Esophagus muscularis mucosa (tissue), 4 donors: ENCODE measurements at regions not wholly inside any gene's neighbourhood (a gene's known extent, or its start where the extent isn't known, plus 50 kb on each side); places are given as distances from the start of the nearest gene placed in this dataset.

ENCODE experiments used
- EP300 ChIP-seq: sonication (generic); formaldehyde crosslinking; IDR thresholded peaks from one replicate; pipeline ENCODE4 v1.6.1; 2017; ENCODE audit warnings: antibody characterized with exemption
- POLR2A ChIP-seq: fragments of 450-650 bp; IDR thresholded peaks from one replicate; pipeline ENCODE4 v1.6.1; 2017; ENCODE audit warnings: antibody characterized with exemption, moderate library complexity, mild to moderate bottlenecking, low read depth
- POLR2AphosphoS5 ChIP-seq, 2 donors: sonication (generic); formaldehyde crosslinking; IDR thresholded peaks; one replicate each; pipeline ENCODE4 v1.6.1; 2017; ENCODE audit warnings: antibody characterized with exemption in 2 of 2
- TF ChIP-seq, protein P1 (sequence below), 3 experiments: fragments of 200-600 bp in 2 of 3; fragments of 450-650 bp in 1 of 3; sonication (generic) in 2 of 3; IDR thresholded peaks; one replicate each; pipeline ENCODE4 v1.5.1; 2017 to 2019; ENCODE audit warnings: antibody characterized with exemption in 3 of 3, mild to moderate bottlenecking in 2 of 3, moderate library complexity in 1 of 3

DNA sequence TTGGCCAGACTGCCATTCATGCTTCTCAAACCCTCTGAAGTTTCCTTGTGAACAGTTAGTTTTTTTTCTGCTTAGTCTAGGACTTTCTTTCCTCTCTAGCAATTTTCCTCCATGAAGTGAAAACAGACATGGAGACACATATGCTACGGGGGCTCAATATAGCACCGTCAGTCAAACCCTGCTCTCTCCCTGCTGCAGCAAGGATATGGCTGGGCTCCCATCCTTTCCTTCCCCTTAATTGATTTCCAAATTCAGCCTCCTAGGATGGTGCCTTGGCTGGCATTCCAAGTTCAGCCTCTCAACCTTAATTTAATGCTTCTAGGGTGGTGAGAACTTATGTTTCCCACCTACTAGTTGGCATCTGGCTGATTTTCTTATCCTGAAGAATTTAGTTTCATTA, 436.7 kb downstream of the NPIPA7 start:
- TF ChIP-seq, protein P1, sequence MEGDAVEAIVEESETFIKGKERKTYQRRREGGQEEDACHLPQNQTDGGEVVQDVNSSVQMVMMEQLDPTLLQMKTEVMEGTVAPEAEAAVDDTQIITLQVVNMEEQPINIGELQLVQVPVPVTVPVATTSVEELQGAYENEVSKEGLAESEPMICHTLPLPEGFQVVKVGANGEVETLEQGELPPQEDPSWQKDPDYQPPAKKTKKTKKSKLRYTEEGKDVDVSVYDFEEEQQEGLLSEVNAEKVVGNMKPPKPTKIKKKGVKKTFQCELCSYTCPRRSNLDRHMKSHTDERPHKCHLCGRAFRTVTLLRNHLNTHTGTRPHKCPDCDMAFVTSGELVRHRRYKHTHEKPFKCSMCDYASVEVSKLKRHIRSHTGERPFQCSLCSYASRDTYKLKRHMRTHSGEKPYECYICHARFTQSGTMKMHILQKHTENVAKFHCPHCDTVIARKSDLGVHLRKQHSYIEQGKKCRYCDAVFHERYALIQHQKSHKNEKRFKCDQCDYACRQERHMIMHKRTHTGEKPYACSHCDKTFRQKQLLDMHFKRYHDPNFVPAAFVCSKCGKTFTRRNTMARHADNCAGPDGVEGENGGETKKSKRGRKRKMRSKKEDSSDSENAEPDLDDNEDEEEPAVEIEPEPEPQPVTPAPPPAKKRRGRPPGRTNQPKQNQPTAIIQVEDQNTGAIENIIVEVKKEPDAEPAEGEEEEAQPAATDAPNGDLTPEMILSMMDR (IDR thresholded peaks at IDR 0.05): no peak
- no peak for TF ChIP-seq POLR2AphosphoS5 (IDR thresholded peaks at IDR 0.05)
- no peak for TF ChIP-seq EP300
- TF ChIP-seq POLR2A: no peak
